Neural cell (in vitro differentiated cells): ENCODE measurements at regions not wholly inside any gene's neighbourhood (a gene's known extent, or its start where the extent isn't known, plus 50 kb on each side); places are given as distances from the start of the nearest gene placed in this dataset.

ENCODE experiments used
- CTCF ChIP-seq: fragments of 450-650 bp; IDR thresholded peaks from 2 replicates; pipeline ENCODE4 v1.5.1; 2014; ENCODE audit warnings: antibody characterized with exemption, mild to moderate bottlenecking, moderate library complexity; ENCODE audit not compliant: poor library complexity, severe bottlenecking
- MXI1 ChIP-seq: fragments of 450-650 bp; conservative IDR thresholded peaks from 2 replicates; pipeline ENCODE4 v1.6.1; 2014; ENCODE audit warnings: antibody characterized with exemption, mild to moderate bottlenecking; ENCODE audit not compliant: poor library complexity, severe bottlenecking
- POLR2AphosphoS5 ChIP-seq: IDR thresholded peaks from 2 replicates; pipeline ENCODE4 v1.6.1; 2012
- RAD21 ChIP-seq: fragments of 450-650 bp; conservative IDR thresholded peaks from 2 replicates; pipeline ENCODE4 v1.6.1; 2014; ENCODE audit warnings: antibody characterized with exemption, mild to moderate bottlenecking, moderate library complexity
- REST ChIP-seq: IDR thresholded peaks from 2 replicates; pipeline ENCODE4 v1.6.1; 2012; ENCODE audit warnings: borderline replicate concordance
- TAF1 ChIP-seq: IDR thresholded peaks from 2 replicates; pipeline ENCODE4 v1.6.1; 2012; ENCODE audit warnings: low read depth

- TF ChIP-seq CTCF, result no peak
- TF ChIP-seq TAF1, result no peak
- TF ChIP-seq MXI1, result no peak
- no peak for TF ChIP-seq REST
- no peak for TF ChIP-seq RAD21
- no peak for TF ChIP-seq POLR2AphosphoS5
Measured at GRCh38 chr2:191620144-191620543, 57.8 kb upstream of the NABP1 start.
